Lower lobe of right lung (tissue), 2 donors: ENCODE measurements at regions not wholly inside any gene's neighbourhood (a gene's known extent, or its start where the extent isn't known, plus 50 kb on each side); places are given as distances from the start of the nearest gene placed in this dataset.
"Not testable (repeated sequence)": the region's sequence is repeated elsewhere in the genome, so short reads cannot be mapped to it uniquely, and the experiment has no call there.

Experiments
- ATAC-seq, 2 donors: fragments of 200-7000 bp; cut with Tn5 transposase; one replicate each; pipeline ENCODE4 v1.9.1; 2020 to 2022; ENCODE audit warnings: mild to moderate bottlenecking in 2 of 2, moderate library complexity in 2 of 2
- DNase-seq: peaks from one replicate; pipeline ENCODE4 v3.0.0-alpha.2; 2020
- H3K27ac ChIP-seq: fragments of 200-600 bp; one replicate; pipeline ENCODE4 v1.8.0; 2022
- H3K27me3 ChIP-seq: fragments of 200-600 bp; one replicate; pipeline ENCODE4 v1.8.0; 2022; ENCODE audit warnings: low read depth
- H3K36me3 ChIP-seq: fragments of 200-600 bp; one replicate; pipeline ENCODE4 v1.8.0; 2022; ENCODE audit warnings: mild to moderate bottlenecking
- H3K4me1 ChIP-seq: fragments of 200-600 bp; one replicate; pipeline ENCODE4 v1.8.0; 2022
- H3K4me3 ChIP-seq: fragments of 200-600 bp; one replicate; pipeline ENCODE4 v1.8.0; 2022; ENCODE audit warnings: mild to moderate bottlenecking
- H3K9me3 ChIP-seq: fragments of 200-600 bp; one replicate; pipeline ENCODE4 v1.8.0; 2022
- CTCF ChIP-seq: fragments of 200-600 bp; IDR thresholded peaks from one replicate; pipeline ENCODE4 v1.8.0; 2022; ENCODE audit warnings: antibody characterized with exemption, mild to moderate bottlenecking
- intact Hi-C: fragments of 100-400 bp; cut with DNase I; formaldehyde crosslinking; loops from one replicate; pipeline ENCODE4 v1.11.0; 2022
- donor health status: DM: no; HTN: yes; CAD: no; lungs with severe emphysema.

GRCh38 chr5:85576666-85577065, 1041.1 kb upstream of the COX7C start:
- intact Hi-C loops = no loop called here
- no peak overlapping the region for H3K27ac ChIP-seq
- no peaks in the 10 kb centered on the region for H3K9me3 ChIP-seq
- DNase-seq (no peak), ATAC-seq (no peak)
- no peaks in the 10 kb centered on the region for H3K27me3 ChIP-seq
- no peak for TF ChIP-seq CTCF
- H3K4me1 ChIP-seq = no peaks in the 10 kb centered on the region
- no peak overlapping the region for H3K4me3 ChIP-seq
- H3K36me3 ChIP-seq = no peaks in the 10 kb centered on the region

GRCh38 chr5:85587806-85588205, 1029.9 kb upstream of the COX7C start:
- H3K9me3 ChIP-seq, intact Hi-C loops, H3K27ac ChIP-seq, H3K4me3 ChIP-seq, H3K27me3 ChIP-seq, DNase-seq, H3K36me3 ChIP-seq, H3K4me1 ChIP-seq, ATAC-seq: not testable (repeated sequence)

- not testable (repeated sequence) for H3K9me3 ChIP-seq
Observed at GRCh38 chr5:85588268-85588667, 1029.5 kb upstream of the COX7C start.

GRCh38 chr5:85590764-85591163, 1027.0 kb upstream of the COX7C start:
- Histone ChIP-seq H3K9me3 (no peaks in the 10 kb centered on the region), H3K27ac (no peak overlapping the region), H3K4me3 (no peak overlapping the region), H3K4me1 (no peaks in the 10 kb centered on the region), H3K36me3 (no peaks in the 10 kb centered on the region), H3K27me3 (no peaks in the 10 kb centered on the region)
- TF ChIP-seq CTCF = no peak
- DNase-seq = no peak
- intact Hi-C loops = no loop called here
- no peak for ATAC-seq

More at GRCh38 chr5:85588268-85588667, 1029.5 kb upstream of the COX7C start:
- H3K27ac ChIP-seq, H3K4me1 ChIP-seq, H3K27me3 ChIP-seq, DNase-seq, ATAC-seq, H3K4me3 ChIP-seq, H3K36me3 ChIP-seq, intact Hi-C loops: not testable (repeated sequence)

GRCh38 chr5:85591311-85591710, 1026.4 kb upstream of the COX7C start:
- H3K9me3 ChIP-seq = no peaks in the 10 kb centered on the region
- no peaks in the 10 kb centered on the region for H3K27me3 ChIP-seq
- no peaks in the 10 kb centered on the region for H3K36me3 ChIP-seq
- intact Hi-C loops = no loop called here
- TF ChIP-seq CTCF = no peak
- no peaks in the 10 kb centered on the region for H3K4me1 ChIP-seq
- DNase-seq = no peak
- H3K27ac ChIP-seq = no peak overlapping the region
- H3K4me3 ChIP-seq = no peak overlapping the region
- no peak for ATAC-seq

- H3K27me3 ChIP-seq = no peaks in the 10 kb centered on the region
- no peak for TF ChIP-seq CTCF
- H3K9me3 ChIP-seq = no peaks in the 10 kb centered on the region
- DNase-seq = no peak
- H3K4me3 ChIP-seq = no peak overlapping the region
- intact Hi-C loops = no loop called here
- H3K36me3 ChIP-seq = no peaks in the 10 kb centered on the region
- no peak overlapping the region for H3K27ac ChIP-seq
- ATAC-seq = no peak
- no peaks in the 10 kb centered on the region for H3K4me1 ChIP-seq
Observed at GRCh38 chr5:85602843-85603242, 1014.9 kb upstream of the COX7C start.

- intact Hi-C loops = no loop called here
- H3K4me1 ChIP-seq = no peaks in the 10 kb centered on the region
- no peak overlapping the region for H3K27ac ChIP-seq
- H3K36me3 ChIP-seq = no peaks in the 10 kb centered on the region
- no peaks in the 10 kb centered on the region for H3K27me3 ChIP-seq
- DNase-seq (no peak), ATAC-seq (no peak)
- H3K4me3 ChIP-seq = no peak overlapping the region
- no peaks in the 10 kb centered on the region for H3K9me3 ChIP-seq
- TF ChIP-seq CTCF = no peak
Observed at GRCh38 chr5:85604378-85604777, 1013.4 kb upstream of the COX7C start.
